ENCODE measurements at regions not wholly inside any gene's neighbourhood (a gene's known extent, or its start where the extent isn't known, plus 50 kb on each side); places are given as distances from the start of the nearest gene placed in this dataset.

GRCh38 chr5:103452089-103452488, 110.5 kb downstream of the NUDT12 start:
- TF ChIP-seq POLR2A (IDR thresholded peaks at IDR 0.05) (no peak), CTCF (IDR thresholded peaks at IDR 0.05) (no peak), POLR2AphosphoS5 (IDR thresholded peaks at IDR 0.05) (no peak)

Data from prostate gland (tissue), 2 donors.